ENCODE measurements at regions not wholly inside any gene's neighbourhood (a gene's known extent, or its start where the extent isn't known, plus 50 kb on each side); places are given as distances from the start of the nearest gene placed in this dataset.
A peak's percentile ranks its signal among the peaks of the same experiment; 100 is the strongest.

DNA sequence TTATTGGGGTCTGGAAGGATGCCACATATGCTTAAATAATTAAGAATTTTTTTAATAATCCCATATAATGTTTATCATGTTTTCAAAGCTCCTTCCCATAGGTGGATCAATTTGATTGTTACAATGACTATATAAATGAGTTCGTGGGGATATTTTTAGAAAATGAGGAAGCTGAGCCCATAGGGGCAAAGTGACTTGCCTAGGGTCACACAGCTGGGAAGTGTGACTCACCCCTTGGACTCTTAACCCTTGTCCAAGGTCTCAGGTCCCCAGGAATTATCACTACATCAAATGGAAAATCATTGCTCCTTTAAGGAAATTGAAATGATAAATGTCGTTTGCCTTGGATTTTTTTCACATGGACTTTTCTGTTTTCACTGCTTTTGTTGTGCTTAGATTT is 161.2 kb upstream of the RGMA start:
- no peak for TF ChIP-seq CTCF (IDR thresholded peaks at IDR 0.05; ENCODE audit: partially characterized antibody, unreplicated experiment)
- no peak for DNase-seq
- H3K27ac Mint-ChIP-seq (ENCODE audit: unreplicated experiment), result no peak overlapping the region
- H3K27me3 Mint-ChIP-seq (ENCODE audit: unreplicated experiment), result peaks cover 2% of the 10 kb centered on the region
- no peak overlapping the region for H3K4me3 Mint-ChIP-seq (ENCODE audit: unreplicated experiment)
- H3K36me3 Mint-ChIP-seq (ENCODE audit: unreplicated experiment), result no peaks in the 10 kb centered on the region
- peaks cover 5% of the 10 kb centered on the region for H3K9me3 Mint-ChIP-seq (ENCODE audit: unreplicated experiment)
- peaks cover 48% of the 10 kb centered on the region for H3K4me1 Mint-ChIP-seq (ENCODE audit: low read depth, unreplicated experiment)

DNA sequence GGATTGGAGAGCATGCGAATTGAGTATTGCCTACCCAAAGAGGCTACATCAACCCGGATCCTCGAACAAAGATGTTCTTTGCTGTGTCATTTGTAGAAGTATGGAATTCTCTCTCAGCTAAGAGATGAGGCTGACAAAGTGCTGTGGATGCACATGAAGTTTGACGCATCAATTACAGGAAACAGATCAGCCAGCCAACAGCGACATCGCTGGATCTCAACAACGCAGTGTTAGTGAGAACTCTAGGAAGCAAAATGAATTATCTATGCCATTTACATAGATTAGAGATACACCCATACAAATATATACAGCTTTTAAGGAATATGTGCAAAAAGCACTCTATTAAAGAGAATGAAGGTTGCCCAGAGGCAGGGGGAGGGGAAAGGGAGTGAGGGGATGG is 160.6 kb upstream of the RGMA start:
- DNase-seq, result no peak
- H3K36me3 Mint-ChIP-seq (ENCODE audit: unreplicated experiment), result no peaks in the 10 kb centered on the region
- H3K4me1 Mint-ChIP-seq (ENCODE audit: low read depth, unreplicated experiment), result peaks cover 50% of the 10 kb centered on the region
- no peak overlapping the region for H3K27ac Mint-ChIP-seq (ENCODE audit: unreplicated experiment)
- H3K4me3 Mint-ChIP-seq (ENCODE audit: unreplicated experiment), result no peak overlapping the region
- TF ChIP-seq CTCF (IDR thresholded peaks at IDR 0.05; ENCODE audit: partially characterized antibody, unreplicated experiment), result no peak
- peaks cover 4% of the 10 kb centered on the region for H3K27me3 Mint-ChIP-seq (ENCODE audit: unreplicated experiment)
- peaks cover 4% of the 10 kb centered on the region for H3K9me3 Mint-ChIP-seq (ENCODE audit: unreplicated experiment)

- Mint-ChIP-seq H3K4me1 (ENCODE audit: low read depth, unreplicated experiment) (peaks cover 39% of the 10 kb centered on the region), H3K27ac (ENCODE audit: unreplicated experiment) (no peak overlapping the region), H3K4me3 (ENCODE audit: unreplicated experiment) (no peak overlapping the region), H3K36me3 (ENCODE audit: unreplicated experiment) (no peaks in the 10 kb centered on the region), H3K9me3 (ENCODE audit: unreplicated experiment) (peaks cover 4% of the 10 kb centered on the region), H3K27me3 (ENCODE audit: unreplicated experiment) (peaks cover 4% of the 10 kb centered on the region)
- no peak for TF ChIP-seq CTCF (IDR thresholded peaks at IDR 0.05; ENCODE audit: partially characterized antibody, unreplicated experiment)
- DNase-seq, result no peak
These were observed 158.6 kb upstream of the RGMA start for GRCh38 chr15:93247466-93248121.

DNA sequence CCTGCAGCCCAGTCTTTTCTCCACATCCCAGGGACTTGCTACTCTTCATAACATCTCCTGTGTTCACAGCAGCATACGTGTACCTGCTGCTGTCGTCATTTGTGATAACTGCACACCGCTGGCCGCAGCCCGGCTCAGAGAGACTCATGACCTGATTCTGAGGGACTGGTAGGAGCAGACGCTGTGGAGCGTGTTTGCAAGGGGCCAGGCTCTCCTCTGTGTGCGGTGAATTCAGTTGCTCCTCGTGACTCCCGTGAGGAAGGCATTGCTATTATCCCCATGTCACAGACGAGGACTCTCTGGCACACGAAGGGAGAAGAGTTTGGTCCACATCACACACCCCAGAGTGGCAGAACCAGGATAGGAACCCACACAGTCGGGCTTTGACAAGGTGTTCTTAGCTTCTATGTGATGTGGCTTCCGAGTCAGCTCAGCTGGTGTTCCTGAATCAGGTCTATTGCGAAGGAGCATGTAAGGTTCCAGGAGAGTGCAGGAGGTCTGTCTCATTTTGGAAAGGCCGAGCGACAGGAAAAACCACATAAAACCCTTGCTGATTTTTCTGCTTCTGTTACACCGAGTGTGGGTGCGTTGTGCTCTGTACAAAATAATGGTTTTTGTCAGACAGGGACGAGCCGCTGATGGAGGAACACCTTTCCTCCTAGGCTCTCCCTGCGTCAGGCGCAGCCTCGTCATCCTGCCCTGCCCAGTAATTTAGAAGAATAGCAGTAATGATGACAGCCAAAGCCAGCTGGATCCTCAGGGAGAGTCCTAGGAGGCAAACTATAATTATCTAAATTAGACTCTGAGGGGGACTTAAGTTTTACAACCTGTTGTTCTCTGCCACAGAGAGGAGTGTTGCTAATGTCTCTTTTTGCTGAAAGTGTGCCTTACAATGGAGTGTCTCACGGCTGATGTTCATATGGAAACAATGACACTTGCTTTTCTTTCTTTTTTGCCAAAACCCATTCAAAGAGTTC is 157.5 kb upstream of the RGMA start:
- no peak for TF ChIP-seq CTCF (IDR thresholded peaks at IDR 0.05; ENCODE audit: partially characterized antibody, unreplicated experiment)
- peak overlapping the region; percentile 62 for H3K4me3 Mint-ChIP-seq (ENCODE audit: unreplicated experiment)
- H3K9me3 Mint-ChIP-seq (ENCODE audit: unreplicated experiment), result peaks cover 4% of the 10 kb centered on the region
- H3K4me1 Mint-ChIP-seq (ENCODE audit: low read depth, unreplicated experiment), result peaks cover 38% of the 10 kb centered on the region
- peaks cover 2% of the 10 kb centered on the region for H3K27me3 Mint-ChIP-seq (ENCODE audit: unreplicated experiment)
- H3K27ac Mint-ChIP-seq (ENCODE audit: unreplicated experiment), result peak overlapping the region; percentile 57
- DNase-seq, result no peak
- no peaks in the 10 kb centered on the region for H3K36me3 Mint-ChIP-seq (ENCODE audit: unreplicated experiment)

- H3K4me3 Mint-ChIP-seq (ENCODE audit: unreplicated experiment), result peak overlapping the region; percentile 43
- H3K27ac Mint-ChIP-seq (ENCODE audit: unreplicated experiment), result peak overlapping the region; percentile 86
- DNase-seq, result peak; percentile 36
- H3K9me3 Mint-ChIP-seq (ENCODE audit: unreplicated experiment), result peaks cover 4% of the 10 kb centered on the region
- H3K36me3 Mint-ChIP-seq (ENCODE audit: unreplicated experiment), result no peaks in the 10 kb centered on the region
- no peak for TF ChIP-seq CTCF (IDR thresholded peaks at IDR 0.05; ENCODE audit: partially characterized antibody, unreplicated experiment)
- H3K4me1 Mint-ChIP-seq (ENCODE audit: low read depth, unreplicated experiment), result peaks cover 31% of the 10 kb centered on the region
- H3K27me3 Mint-ChIP-seq (ENCODE audit: unreplicated experiment), result peaks cover 5% of the 10 kb centered on the region
These were observed 156.6 kb upstream of the RGMA start for GRCh38 chr15:93245661-93246042.
